OCI-LY7 (cell line): ENCODE measurements at regions not wholly inside any gene's neighbourhood (a gene's known extent, or its start where the extent isn't known, plus 50 kb on each side); places are given as distances from the start of the nearest gene placed in this dataset.

Source experiments
- EZH2phosphoT487 ChIP-seq: fragments of 200-600 bp; sonication (generic); IDR thresholded peaks from 2 replicates; pipeline ENCODE4 v1.6.1; 2018; ENCODE audit warnings: low read depth, borderline replicate concordance, mild to moderate bottlenecking, mixed run types, antibody characterized with exemption, low read length, moderate library complexity, mixed read lengths
- TF ChIP-seq, protein P1 (sequence below): fragments of 200-600 bp; sonication (generic); conservative IDR thresholded peaks from 2 replicates; pipeline ENCODE4 v1.5.1; 2014; ENCODE audit warnings: mild to moderate bottlenecking, antibody characterized with exemption, low read length, moderate library complexity, mixed read lengths

DNA sequence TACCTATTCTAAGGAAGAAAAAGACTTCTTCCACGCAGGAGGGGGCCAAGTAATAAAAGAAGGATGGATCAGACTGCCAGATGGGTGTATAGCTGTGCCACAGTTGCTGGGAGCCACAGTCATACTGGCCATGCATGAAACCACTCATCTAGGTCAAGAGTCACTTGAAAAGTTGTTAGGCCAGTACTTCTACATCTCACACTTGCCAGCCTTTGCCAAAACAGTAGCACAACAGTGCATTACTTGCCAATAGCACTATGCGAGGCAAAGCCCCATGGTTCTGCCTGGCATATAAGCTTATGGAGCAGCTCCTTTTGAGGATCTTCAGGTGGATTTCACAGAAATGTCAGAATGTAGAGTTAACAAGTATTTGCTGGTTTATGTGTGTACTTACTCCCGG, 735.0 kb downstream of the NLGN4Y start:
- TF ChIP-seq, protein P1, sequence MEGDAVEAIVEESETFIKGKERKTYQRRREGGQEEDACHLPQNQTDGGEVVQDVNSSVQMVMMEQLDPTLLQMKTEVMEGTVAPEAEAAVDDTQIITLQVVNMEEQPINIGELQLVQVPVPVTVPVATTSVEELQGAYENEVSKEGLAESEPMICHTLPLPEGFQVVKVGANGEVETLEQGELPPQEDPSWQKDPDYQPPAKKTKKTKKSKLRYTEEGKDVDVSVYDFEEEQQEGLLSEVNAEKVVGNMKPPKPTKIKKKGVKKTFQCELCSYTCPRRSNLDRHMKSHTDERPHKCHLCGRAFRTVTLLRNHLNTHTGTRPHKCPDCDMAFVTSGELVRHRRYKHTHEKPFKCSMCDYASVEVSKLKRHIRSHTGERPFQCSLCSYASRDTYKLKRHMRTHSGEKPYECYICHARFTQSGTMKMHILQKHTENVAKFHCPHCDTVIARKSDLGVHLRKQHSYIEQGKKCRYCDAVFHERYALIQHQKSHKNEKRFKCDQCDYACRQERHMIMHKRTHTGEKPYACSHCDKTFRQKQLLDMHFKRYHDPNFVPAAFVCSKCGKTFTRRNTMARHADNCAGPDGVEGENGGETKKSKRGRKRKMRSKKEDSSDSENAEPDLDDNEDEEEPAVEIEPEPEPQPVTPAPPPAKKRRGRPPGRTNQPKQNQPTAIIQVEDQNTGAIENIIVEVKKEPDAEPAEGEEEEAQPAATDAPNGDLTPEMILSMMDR, result no peak
- TF ChIP-seq EZH2phosphoT487, result no peak
